Left forelimb (tissue), 1 donor: ENCODE measurements at regions not wholly inside any gene's neighbourhood (a gene's known extent, or its start where the extent isn't known, plus 50 kb on each side); places are given as distances from the start of the nearest gene placed in this dataset.

Experiments
- DNase-seq: peaks from one replicate; pipeline ENCODE4 v3.0.0-alpha.2; 2018; ENCODE audit warnings: low spot score

- no peak for DNase-seq
These were observed 245.9 kb upstream of the LMCD1 start for GRCh38 chr3:8255725-8256124.

DNA sequence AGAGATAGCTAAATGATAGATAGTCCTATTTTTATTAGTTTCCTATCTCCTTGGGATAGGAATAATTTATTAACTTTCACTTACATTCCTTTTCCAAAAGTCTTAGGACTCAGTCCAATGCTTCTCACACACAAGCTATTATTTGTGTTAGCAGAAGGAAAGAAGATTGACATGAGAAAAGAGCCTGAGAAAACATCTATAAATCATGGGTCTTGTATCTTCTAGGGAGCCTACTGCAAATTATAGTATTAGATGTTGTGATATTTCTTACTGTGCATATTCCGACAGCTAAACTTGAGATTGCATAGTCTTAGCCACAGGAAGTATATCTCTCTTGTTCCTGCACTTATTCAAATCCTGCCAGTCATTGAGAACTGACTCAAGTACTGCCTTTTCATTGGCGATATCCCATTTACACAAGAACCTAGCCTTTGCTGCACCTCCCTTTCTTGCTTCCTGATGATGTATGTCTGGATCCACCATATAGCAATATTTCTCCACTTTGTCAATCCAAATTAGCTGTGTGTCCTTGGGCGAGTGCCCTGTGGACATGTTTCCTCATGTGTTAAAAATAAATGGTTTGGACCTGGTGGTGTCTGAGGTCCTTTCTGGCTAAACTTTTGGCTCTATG lies 245.1 kb upstream of the LMCD1 start:
- DNase-seq: no peak

GRCh38 chr3:8261018-8261417 lies 240.6 kb upstream of the LMCD1 start:
- no peak for DNase-seq

DNA sequence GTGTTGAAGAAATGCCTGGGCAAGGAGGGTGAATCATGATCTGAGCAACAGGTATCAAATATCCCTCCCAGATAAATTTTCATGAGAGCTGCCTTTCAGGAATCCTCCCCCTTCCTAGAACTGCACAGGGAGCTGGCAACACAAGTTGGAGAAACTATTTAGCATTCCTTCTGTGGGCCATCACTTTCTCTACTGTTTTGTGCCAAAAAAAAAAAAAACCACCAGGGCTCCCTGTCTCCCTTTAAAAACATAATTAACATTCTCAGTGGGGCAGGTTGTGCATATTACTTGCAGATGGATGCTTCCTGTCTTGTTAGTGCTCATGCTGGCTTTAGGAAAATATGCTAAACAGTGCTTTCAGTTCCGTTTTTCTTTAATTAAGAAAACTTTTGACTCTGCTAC lies 234.9 kb upstream of the LMCD1 start:
- DNase-seq: no peak

GRCh38 chr3:8273479-8273878 lies 228.1 kb upstream of the LMCD1 start:
- no peak for DNase-seq

GRCh38 chr3:8276056-8276455 lies 225.6 kb upstream of the LMCD1 start:
- DNase-seq: no peak

DNA sequence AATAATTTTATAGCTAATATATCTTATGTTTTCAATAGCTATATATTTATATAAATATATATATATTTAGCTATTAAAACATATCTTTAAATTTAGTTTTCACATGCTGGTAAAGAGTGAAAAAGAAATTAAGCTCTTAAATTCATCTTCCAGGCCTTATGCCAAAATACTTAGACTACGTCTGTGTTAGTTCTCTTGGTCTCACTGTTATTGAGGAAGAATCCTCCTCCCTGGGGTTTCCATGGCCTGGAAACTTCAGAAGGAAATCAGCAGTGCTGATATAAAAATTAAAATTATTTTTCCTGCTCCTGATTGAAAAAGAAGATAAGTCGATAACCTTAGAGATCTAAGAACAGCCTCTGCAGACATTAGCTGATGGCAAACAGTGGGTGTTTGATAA lies 225.1 kb upstream of the LMCD1 start:
- no peak for DNase-seq

GRCh38 chr3:8278448-8278847 lies 223.2 kb upstream of the LMCD1 start:
- no peak for DNase-seq

GRCh38 chr3:8279476-8279875 lies 222.1 kb upstream of the LMCD1 start:
- DNase-seq: no peak

GRCh38 chr3:8279886-8280550 lies 221.6 kb upstream of the LMCD1 start:
- DNase-seq: no peak

- DNase-seq: no peak
These were observed 219.0 kb upstream of the LMCD1 start for GRCh38 chr3:8282541-8283165.

- no peak for DNase-seq
These were observed 218.4 kb upstream of the LMCD1 start for GRCh38 chr3:8283193-8283592.

DNA sequence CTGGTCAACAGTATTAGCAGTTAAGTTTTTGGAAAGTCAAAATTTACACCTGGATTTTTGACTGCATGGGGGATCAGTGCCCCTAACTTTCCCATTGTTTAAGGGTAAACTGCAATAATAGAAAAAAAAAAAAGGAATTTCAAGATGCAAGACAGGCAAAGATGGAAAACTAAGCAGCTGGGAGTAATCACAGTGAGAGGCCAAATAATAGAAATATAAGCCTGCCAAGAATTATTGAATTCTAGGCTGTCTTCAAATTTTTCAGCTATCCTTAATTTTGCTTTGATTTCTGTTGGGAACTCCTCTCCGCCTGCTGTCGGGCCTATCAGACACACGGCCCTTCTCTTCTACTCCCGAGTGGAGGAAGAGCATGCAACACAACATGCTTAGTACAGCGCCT lies 215.5 kb upstream of the LMCD1 start:
- no peak for DNase-seq

DNA sequence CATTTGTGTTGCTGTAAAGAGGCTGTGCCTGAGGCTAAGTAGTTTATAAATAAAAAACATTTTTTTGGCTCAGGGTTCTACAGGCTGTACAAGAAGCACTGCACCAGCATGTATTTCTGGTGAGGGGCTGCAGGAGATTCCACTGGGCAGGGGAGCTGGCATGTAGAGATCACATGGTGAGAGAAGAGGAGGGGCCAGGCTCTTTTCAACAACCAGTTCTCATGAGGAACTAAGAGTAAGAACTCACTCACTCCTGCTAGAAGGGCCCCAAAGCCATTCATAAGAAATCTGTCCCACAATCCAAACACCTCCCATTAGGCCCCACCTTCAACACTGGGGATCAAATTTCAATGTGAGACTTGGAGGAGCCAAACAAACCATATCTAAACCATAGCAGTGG lies 214.9 kb upstream of the LMCD1 start:
- no peak for DNase-seq

DNA sequence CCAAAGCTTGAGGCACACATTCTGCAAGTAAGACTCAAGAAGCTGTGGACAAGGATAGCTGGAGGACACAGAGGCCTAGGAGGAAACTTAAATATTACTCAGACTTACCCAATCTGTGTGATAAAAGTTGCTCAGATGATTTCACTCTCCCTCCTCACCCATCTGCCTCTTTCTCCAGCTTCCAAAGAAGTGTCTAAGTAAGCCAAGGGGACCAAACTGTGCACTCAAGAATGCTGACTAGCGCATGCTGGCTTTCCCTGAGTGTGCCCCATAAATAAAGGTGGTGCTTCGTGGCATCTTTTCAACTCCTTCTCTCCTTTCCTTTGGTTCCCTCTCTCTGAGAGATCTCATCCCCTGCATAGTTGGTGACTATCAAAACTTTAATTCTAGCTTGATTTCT lies 211.0 kb upstream of the LMCD1 start:
- DNase-seq: no peak

- no peak for DNase-seq
These were observed 205.2 kb upstream of the LMCD1 start for GRCh38 chr3:8296461-8296860.

- no peak for DNase-seq
These were observed 203.3 kb upstream of the LMCD1 start for GRCh38 chr3:8298021-8298954.

DNA sequence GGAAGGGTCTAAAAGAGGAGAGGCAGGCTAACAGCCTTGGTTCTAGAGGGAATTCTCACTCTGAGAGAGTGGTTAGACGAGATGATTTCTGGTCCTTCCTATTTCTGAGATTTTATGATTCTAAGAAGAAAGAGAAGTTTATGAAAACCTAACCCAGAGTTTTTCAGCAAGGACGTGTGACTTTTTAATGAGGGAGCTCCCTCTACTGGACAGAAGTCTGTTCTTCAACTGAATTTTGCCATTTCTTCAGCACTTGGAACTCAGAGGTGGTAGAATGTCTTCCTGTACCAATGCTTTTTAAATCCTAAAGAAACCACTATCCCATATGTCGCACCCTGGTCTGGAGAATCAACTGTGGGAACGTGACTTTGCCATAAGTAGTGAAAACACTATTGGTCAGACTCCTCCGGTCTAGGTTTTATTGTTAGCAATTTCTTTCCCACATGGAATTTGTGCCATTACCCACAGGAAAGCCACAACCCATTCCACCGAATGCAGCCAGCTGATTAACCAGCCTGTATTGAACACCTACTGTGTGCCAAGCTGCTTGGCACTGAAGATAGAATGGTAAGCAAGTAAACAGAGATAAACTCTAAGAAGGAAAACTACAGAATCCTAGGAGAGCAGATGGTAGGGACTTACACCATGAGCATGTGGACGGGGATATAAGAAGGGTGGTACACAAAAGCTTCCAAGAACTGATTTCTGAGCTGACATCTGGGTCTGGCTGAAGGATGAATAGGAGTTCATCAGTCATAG lies 199.5 kb upstream of the LMCD1 start:
- DNase-seq: no peak

DNA sequence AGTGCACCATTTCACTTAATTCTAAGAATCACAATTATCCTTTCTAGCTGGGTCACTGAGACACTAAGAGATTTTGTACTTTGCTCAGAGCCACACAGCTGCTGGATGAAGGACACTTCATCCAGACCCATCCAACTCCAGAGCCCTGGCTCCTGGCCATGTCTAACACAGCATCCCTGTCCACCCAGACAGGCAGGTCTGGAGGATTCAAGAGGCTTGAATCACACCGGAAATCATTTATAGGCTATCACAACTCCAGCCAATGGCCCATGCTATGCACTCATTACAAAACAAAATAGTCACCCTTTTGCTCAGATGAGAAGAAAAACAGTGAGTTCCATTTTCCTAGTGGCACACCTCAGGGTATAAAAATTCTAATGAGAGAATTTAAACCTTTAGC lies 198.2 kb upstream of the LMCD1 start:
- no peak for DNase-seq

- no peak for DNase-seq
These were observed 196.3 kb upstream of the LMCD1 start for GRCh38 chr3:8305371-8305770.

- DNase-seq: no peak
These were observed 194.0 kb upstream of the LMCD1 start for GRCh38 chr3:8307545-8308110.
